ENCODE measurements at regions not wholly inside any gene's neighbourhood (a gene's known extent, or its start where the extent isn't known, plus 50 kb on each side); places are given as distances from the start of the nearest gene placed in this dataset.

DNA sequence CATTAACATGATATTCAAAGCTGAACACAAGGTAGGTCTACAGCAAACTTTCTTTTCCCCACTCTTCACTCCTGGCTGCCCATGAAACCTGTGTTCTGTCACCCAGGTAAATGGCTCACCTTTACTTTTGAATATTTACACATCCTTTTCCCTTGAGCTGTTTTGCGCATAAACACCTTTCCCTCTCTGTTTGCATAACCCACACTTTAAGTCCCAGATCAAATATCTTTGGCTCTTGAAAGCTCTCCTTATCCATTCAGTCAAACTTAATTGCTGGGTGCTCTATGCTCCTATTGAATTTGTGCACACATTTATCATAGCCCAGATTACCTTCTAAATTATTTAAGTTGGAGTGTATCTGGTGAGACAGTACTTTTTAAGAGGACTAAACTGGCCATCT is 51.7 kb upstream of the ATP8A1 start:
- no peak for TF ChIP-seq POLR2AphosphoS5 (IDR thresholded peaks at IDR 0.05; ENCODE audit: low read depth, low read length)
- no peak for TF ChIP-seq MAX (IDR thresholded peaks at IDR 0.05)
- no peak for TF ChIP-seq YY1 (IDR thresholded peaks at IDR 0.05; ENCODE audit: extremely low read depth, insufficient replicate concordance, low read depth, low read length)
- TF ChIP-seq FOSL1 (IDR thresholded peaks at IDR 0.05; ENCODE audit: low read depth), result no peak
- TF ChIP-seq, protein P1, sequence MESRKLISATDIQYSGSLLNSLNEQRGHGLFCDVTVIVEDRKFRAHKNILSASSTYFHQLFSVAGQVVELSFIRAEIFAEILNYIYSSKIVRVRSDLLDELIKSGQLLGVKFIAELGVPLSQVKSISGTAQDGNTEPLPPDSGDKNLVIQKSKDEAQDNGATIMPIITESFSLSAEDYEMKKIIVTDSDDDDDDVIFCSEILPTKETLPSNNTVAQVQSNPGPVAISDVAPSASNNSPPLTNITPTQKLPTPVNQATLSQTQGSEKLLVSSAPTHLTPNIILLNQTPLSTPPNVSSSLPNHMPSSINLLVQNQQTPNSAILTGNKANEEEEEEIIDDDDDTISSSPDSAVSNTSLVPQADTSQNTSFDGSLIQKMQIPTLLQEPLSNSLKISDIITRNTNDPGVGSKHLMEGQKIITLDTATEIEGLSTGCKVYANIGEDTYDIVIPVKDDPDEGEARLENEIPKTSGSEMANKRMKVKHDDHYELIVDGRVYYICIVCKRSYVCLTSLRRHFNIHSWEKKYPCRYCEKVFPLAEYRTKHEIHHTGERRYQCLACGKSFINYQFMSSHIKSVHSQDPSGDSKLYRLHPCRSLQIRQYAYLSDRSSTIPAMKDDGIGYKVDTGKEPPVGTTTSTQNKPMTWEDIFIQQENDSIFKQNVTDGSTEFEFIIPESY (IDR thresholded peaks at IDR 0.05; ENCODE audit: extremely low read depth, insufficient replicate concordance, low read length), result no peak
- TF ChIP-seq ZFX (IDR thresholded peaks at IDR 0.05), result no peak
- no peak for TF ChIP-seq CTCF (IDR thresholded peaks at IDR 0.05 in 2 of 3, conservative IDR thresholded peaks at IDR 0.05 in 1 of 3; ENCODE audit: borderline replicate concordance in 1 of 3, insufficient read depth in 1 of 3, low read depth in 2 of 3, low read length in 2 of 3)
- TF ChIP-seq RAD21 (IDR thresholded peaks at IDR 0.05; ENCODE audit: low read depth), result no peak
- TF ChIP-seq CBX3 (IDR thresholded peaks at IDR 0.05; ENCODE audit: low read depth), result no peak
- POLR2A ChIA-PET, result no interaction called here
- RAD21 ChIA-PET (ENCODE audit: low non-redundant PET in 1 of 2, low total read pairs in 2 of 2, uncharacterized antibody in 2 of 2, unreplicated experiment in 2 of 2), result no interaction called here
- intact Hi-C loops (cut with micrococcal nuclease), result no loop called here
- Histone ChIP-seq H3K79me2 (ENCODE audit: insufficient read depth, low read length) (no peaks in the 10 kb centered on the region), H3K9me3 (ENCODE audit: control insufficient read depth in 1 of 2, insufficient read depth in 1 of 2, low read depth in 1 of 2, low read length in 2 of 2) (no peaks in the 10 kb centered on the region), H3K27ac (ENCODE audit: low read depth, low read length) (no peak overlapping the region), H4K20me1 (ENCODE audit: insufficient read depth) (no peaks in the 10 kb centered on the region), H2AFZ (ENCODE audit: low read depth, low read length, poor library complexity, severe bottlenecking) (no peak overlapping the region), H3K36me3 (ENCODE audit: control insufficient read depth in 1 of 2, insufficient read depth in 2 of 2, low read length in 2 of 2) (no peaks in the 10 kb centered on the region), H3K9ac (ENCODE audit: low read length) (no peak overlapping the region), H3K4me3 (replicated peaks in 1 of 2; ENCODE audit: low read depth in 1 of 2, low read length in 2 of 2) (no peak overlapping the region), H3K27me3 (ENCODE audit: insufficient read depth, low read length) (0 out of 2 replicates have a peak, but pooled peaks cover 2% of the 10 kb centered on the region), H3K4me1 (ENCODE audit: control insufficient read depth in 1 of 2, insufficient read depth in 2 of 2, low read length in 2 of 2) (no peaks in the 10 kb centered on the region), H3K9me2 (ENCODE audit: insufficient read depth) (no peaks in the 10 kb centered on the region), H3K4me2 (ENCODE audit: low read length) (no peak overlapping the region)
- no peak for DNase-seq (ENCODE audit: low read depth, low spot score)
- no TSS peak for BruUV-seq (replicated peaks)
- no peak for ATAC-seq
- CTCF ChIA-PET, result no interaction called here
